ENCODE measurements at regions not wholly inside any gene's neighbourhood (a gene's known extent, or its start where the extent isn't known, plus 50 kb on each side); places are given as distances from the start of the nearest gene placed in this dataset.

GRCh38 chr19:16018106-16018755, 58.1 kb upstream of the TPM4 start:
- no peak for TF ChIP-seq CTCF (optimal IDR thresholded peaks at IDR 0.05 in 1 of 3, IDR thresholded peaks at IDR 0.05 in 1 of 3, conservative IDR thresholded peaks at IDR 0.05 in 1 of 3; ENCODE audit: extremely low read depth in 1 of 3, insufficient read depth in 2 of 3, low read length in 3 of 3)
- no peak for TF ChIP-seq EZH2 (IDR thresholded peaks at IDR 0.05; ENCODE audit: low read length)
